Endothelial cell of umbilical vein (primary cell): ENCODE measurements at regions not wholly inside any gene's neighbourhood (a gene's known extent, or its start where the extent isn't known, plus 50 kb on each side); places are given as distances from the start of the nearest gene placed in this dataset.

Experiments used
- BruUV-seq: library from RNA; stranded (reverse); fragments of 400-500 nt; replicated peaks from 2 replicates; lab custom pipeline; 2021; lab: Mats Ljungman, UMichigan
- CTCF ChIA-PET: fragments of 300-600, 350-600 bp; sonication (Branson Sonifier 250); formaldehyde crosslinking; loops from one replicate; lab custom pipeline; 2021; ENCODE audit warnings: antibody characterized with exemption, inconsistent platforms; lab: Charles Lee
- POLR2A ChIA-PET: fragments of 300-600, 350-600 bp; sonication (Branson Sonifier 250); formaldehyde crosslinking; loops from one replicate; lab custom pipeline; 2021; ENCODE audit warnings: antibody characterized with exemption, inconsistent platforms; lab: Charles Lee
- DNase-seq: peaks from one replicate; pipeline ENCODE4 v3.0.0-alpha.2; 2011; ENCODE audit warnings: low read depth, low spot score
- FAIRE-seq: peaks from 2 replicates; lab custom pipeline; 2011; peaks lifted over from hg19 to GRCh38; lab: Jason Lieb, UNC
- H2AFZ ChIP-seq: 2 replicates; pipeline ENCODE4 v1.6.0; 2012; ENCODE audit warnings: low read depth, low read length, control low read depth, inconsistent platforms
- H3K27ac ChIP-seq: 2 replicates; pipeline ENCODE4 v1.5.1; 2011; ENCODE audit warnings: low read depth, mild to moderate bottlenecking, control low read depth, low read length, moderate library complexity; ENCODE audit not compliant: insufficient read depth
- H3K27me3 ChIP-seq, 2 experiments: 2 replicates each; pipeline versions ENCODE4 v1.6.0 to v1.6.1; 2011; ENCODE audit warnings: low read length in 2 of 2, mixed read lengths in 1 of 2; ENCODE audit not compliant: control insufficient read depth in 2 of 2, insufficient read depth in 2 of 2
- H3K36me3 ChIP-seq, 2 experiments: 2 replicates in 1 of 2; 3 replicates in 1 of 2; pipeline ENCODE4 v1.5.1; 2011; ENCODE audit warnings: low read length in 2 of 2, mild to moderate bottlenecking in 1 of 2, moderate library complexity in 1 of 2; ENCODE audit not compliant: control insufficient read depth in 2 of 2, insufficient read depth in 2 of 2; ENCODE audit errors: extremely low read depth in 1 of 2
- H3K4me1 ChIP-seq: 3 replicates; pipeline ENCODE4 v1.5.1; 2011; ENCODE audit warnings: mild to moderate bottlenecking, low read length; ENCODE audit not compliant: control insufficient read depth, insufficient read depth; ENCODE audit errors: extremely low read depth
- H3K4me2 ChIP-seq: 2 replicates; pipeline ENCODE4 v1.6.1; 2011; ENCODE audit warnings: low read length, control low read depth, mixed read lengths; ENCODE audit not compliant: insufficient read depth
- H3K4me3 ChIP-seq, 3 experiments: fragments of 200-600 bp in 1 of 3; sonication (generic), shearing (Covaris generic) in 1 of 3; replicated peaks in 1 of 3; 2 replicates each; pipeline ENCODE4 v1.5.1; 2011 to 2016; ENCODE audit warnings: control low read depth in 3 of 3, low read length in 3 of 3, mild to moderate bottlenecking in 2 of 3, inconsistent platforms in 1 of 3, low read depth in 1 of 3, moderate library complexity in 1 of 3; ENCODE audit not compliant: insufficient read depth in 1 of 3
- H3K79me2 ChIP-seq: 2 replicates; pipeline ENCODE4 v1.6.0; 2012; ENCODE audit warnings: low read length, inconsistent platforms; ENCODE audit not compliant: control insufficient read depth, insufficient read depth
- H3K9ac ChIP-seq: replicated peaks from 2 replicates; pipeline ENCODE3; 2011; ENCODE audit warnings: low read length, control low read depth; ENCODE audit not compliant: insufficient read depth; ENCODE audit errors: extremely low read depth
- H3K9me1 ChIP-seq: replicated peaks from 3 replicates; pipeline ENCODE4 v1.6.0; 2011; ENCODE audit warnings: mild to moderate bottlenecking, low read length; ENCODE audit not compliant: control insufficient read depth, insufficient read depth; ENCODE audit errors: extremely low read depth
- H3K9me3 ChIP-seq: replicated peaks from 2 replicates; pipeline ENCODE4 v1.5.1; 2012; ENCODE audit warnings: low read length, inconsistent platforms; ENCODE audit not compliant: control insufficient read depth, insufficient read depth
- H4K20me1 ChIP-seq: replicated peaks from 2 replicates; pipeline ENCODE3; 2011; ENCODE audit warnings: mild to moderate bottlenecking, low read length; ENCODE audit not compliant: control insufficient read depth, insufficient read depth; ENCODE audit errors: extremely low read depth
- EZH2 ChIP-seq: IDR thresholded peaks from 2 replicates; pipeline ENCODE4 v1.6.1; 2012; ENCODE audit warnings: borderline replicate concordance, low read depth, mild to moderate bottlenecking, moderate library complexity, low read length, inconsistent platforms; ENCODE audit not compliant: severe bottlenecking
- FOS ChIP-seq: IDR thresholded peaks from 2 replicates; pipeline ENCODE4 v1.6.1; 2011; ENCODE audit warnings: mild to moderate bottlenecking, low read length, moderate library complexity, borderline replicate concordance; ENCODE audit not compliant: insufficient read depth
- GATA2 ChIP-seq: IDR thresholded peaks from 2 replicates; pipeline ENCODE4 v1.7.0; 2011; ENCODE audit warnings: low read depth, mild to moderate bottlenecking, moderate library complexity, mixed read lengths, low read length; ENCODE audit not compliant: insufficient read length, insufficient read depth
- JUN ChIP-seq: IDR thresholded peaks from 2 replicates; pipeline ENCODE4 v1.6.1; 2011; ENCODE audit warnings: borderline replicate concordance, low read depth; ENCODE audit not compliant: insufficient read length, insufficient read depth
- MYC ChIP-seq: IDR thresholded peaks from one replicate; pipeline ENCODE4 v1.6.1; 2011; ENCODE audit warnings: mild to moderate bottlenecking, low read depth, low read length
- POLR2A ChIP-seq: IDR thresholded peaks from 2 replicates; pipeline ENCODE4 v1.6.1; 2012; ENCODE audit warnings: low read depth, mild to moderate bottlenecking, control low read depth, low read length
- POLR2AphosphoS5 ChIP-seq: IDR thresholded peaks from 2 replicates; pipeline ENCODE4 v1.6.1; 2012; ENCODE audit warnings: low read depth, mild to moderate bottlenecking, control low read depth, low read length, moderate library complexity; ENCODE audit not compliant: insufficient read depth
- dilution Hi-C: fragments of 300-500 bp; cut with MboI; formaldehyde crosslinking; loops from one replicate; pipeline ENCODE4 v1.15.0; 2019; ENCODE audit warnings: low sequenced_read_pairs; ENCODE audit not compliant: extremely low pct_ligation_motif_present
- intact Hi-C: fragments of 100-400 bp; cut with micrococcal nuclease; formaldehyde crosslinking; loops from one replicate; pipeline ENCODE4 v1.10.0; 2022
- TF ChIP-seq, protein P1 (sequence below): IDR thresholded peaks from 2 replicates; pipeline ENCODE4 v1.6.1; 2011; ENCODE audit not compliant: insufficient read depth, insufficient read length
- TF ChIP-seq, protein P2 (sequence below), 2 donors: IDR thresholded peaks; 1 replicate in 1 of 2; 2 replicates in 1 of 2; pipeline ENCODE4 v1.5.1; 2011; ENCODE audit warnings: low read length in 2 of 2, mild to moderate bottlenecking in 2 of 2, moderate library complexity in 2 of 2, control low read depth in 1 of 2, inconsistent platforms in 1 of 2, low read depth in 1 of 2; ENCODE audit not compliant: insufficient read depth in 1 of 2; ENCODE audit errors: extremely low read depth in 1 of 2

GRCh38 chr5:170159947-170160346, 54.2 kb downstream of the FOXI1 start:
- Histone ChIP-seq H2AFZ (no peak overlapping the region), H3K27ac (no peak overlapping the region), H3K36me3 (no peaks in the 10 kb centered on the region), H3K4me1 (no peaks in the 10 kb centered on the region), H3K4me2 (no peak overlapping the region), H3K79me2 (no peaks in the 10 kb centered on the region), H3K9me3 (no peaks in the 10 kb centered on the region), H4K20me1 (no peaks in the 10 kb centered on the region), H3K9ac (no peak overlapping the region), H3K4me3 (no peak overlapping the region), H3K27me3 (no peaks in the 10 kb centered on the region), H3K9me1 (no peaks in the 10 kb centered on the region)
- DNase-seq (no peak), FAIRE-seq (no peak)
- no TSS peak for BruUV-seq
- CTCF ChIA-PET, result interaction anchor here (1.4 kb wide), 1 partner anchor 23 kb away, joined by 3 read pairs; no protein-coding TSS in a partner anchor
- TF ChIP-seq, protein P1, sequence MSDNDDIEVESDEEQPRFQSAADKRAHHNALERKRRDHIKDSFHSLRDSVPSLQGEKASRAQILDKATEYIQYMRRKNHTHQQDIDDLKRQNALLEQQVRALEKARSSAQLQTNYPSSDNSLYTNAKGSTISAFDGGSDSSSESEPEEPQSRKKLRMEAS, result no peak
- TF ChIP-seq GATA2 (no peak), MYC (no peak), POLR2AphosphoS5 (no peak), POLR2A (no peak), EZH2 (no peak), JUN (no peak), FOS (no peak)
- TF ChIP-seq, protein P2, sequence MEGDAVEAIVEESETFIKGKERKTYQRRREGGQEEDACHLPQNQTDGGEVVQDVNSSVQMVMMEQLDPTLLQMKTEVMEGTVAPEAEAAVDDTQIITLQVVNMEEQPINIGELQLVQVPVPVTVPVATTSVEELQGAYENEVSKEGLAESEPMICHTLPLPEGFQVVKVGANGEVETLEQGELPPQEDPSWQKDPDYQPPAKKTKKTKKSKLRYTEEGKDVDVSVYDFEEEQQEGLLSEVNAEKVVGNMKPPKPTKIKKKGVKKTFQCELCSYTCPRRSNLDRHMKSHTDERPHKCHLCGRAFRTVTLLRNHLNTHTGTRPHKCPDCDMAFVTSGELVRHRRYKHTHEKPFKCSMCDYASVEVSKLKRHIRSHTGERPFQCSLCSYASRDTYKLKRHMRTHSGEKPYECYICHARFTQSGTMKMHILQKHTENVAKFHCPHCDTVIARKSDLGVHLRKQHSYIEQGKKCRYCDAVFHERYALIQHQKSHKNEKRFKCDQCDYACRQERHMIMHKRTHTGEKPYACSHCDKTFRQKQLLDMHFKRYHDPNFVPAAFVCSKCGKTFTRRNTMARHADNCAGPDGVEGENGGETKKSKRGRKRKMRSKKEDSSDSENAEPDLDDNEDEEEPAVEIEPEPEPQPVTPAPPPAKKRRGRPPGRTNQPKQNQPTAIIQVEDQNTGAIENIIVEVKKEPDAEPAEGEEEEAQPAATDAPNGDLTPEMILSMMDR (IDR thresholded peaks at IDR 0.05; ENCODE audit: extremely low read depth in 1 of 2, insufficient read depth in 1 of 2, low read depth in 1 of 2, low read length in 2 of 2), result no peak
- POLR2A ChIA-PET, result no interaction called here
- dilution Hi-C loops, result no loop called here
- intact Hi-C loops, result no loop called here
